GM12891 (cell line): ENCODE measurements at regions not wholly inside any gene's neighbourhood (a gene's known extent, or its start where the extent isn't known, plus 50 kb on each side); places are given as distances from the start of the nearest gene placed in this dataset.
"Not testable (repeated sequence)": the region's sequence is repeated elsewhere in the genome, so short reads cannot be mapped to it uniquely, and the experiment has no call there.

Source experiments
- POLR2A ChIP-seq: IDR thresholded peaks from 2 replicates; pipeline ENCODE4 v1.6.1; 2011; ENCODE audit warnings: low read depth, low read length, control low read depth
- POLR2AphosphoS5 ChIP-seq: IDR thresholded peaks from 2 replicates; pipeline ENCODE4 v1.6.1; 2011; ENCODE audit warnings: low read depth, low read length, control low read depth
- POU2F2 ChIP-seq: IDR thresholded peaks from 2 replicates; pipeline ENCODE4 v1.6.1; 2011; ENCODE audit warnings: low read depth, mild to moderate bottlenecking, control low read depth, low read length, moderate library complexity
- SPI1 ChIP-seq: IDR thresholded peaks from 2 replicates; pipeline ENCODE4 v1.6.1; 2011; ENCODE audit warnings: low read depth, low read length, control low read depth
- TAF1 ChIP-seq: IDR thresholded peaks from 2 replicates; pipeline ENCODE4 v1.6.1; 2011; ENCODE audit warnings: low read depth, low read length, control low read depth

DNA sequence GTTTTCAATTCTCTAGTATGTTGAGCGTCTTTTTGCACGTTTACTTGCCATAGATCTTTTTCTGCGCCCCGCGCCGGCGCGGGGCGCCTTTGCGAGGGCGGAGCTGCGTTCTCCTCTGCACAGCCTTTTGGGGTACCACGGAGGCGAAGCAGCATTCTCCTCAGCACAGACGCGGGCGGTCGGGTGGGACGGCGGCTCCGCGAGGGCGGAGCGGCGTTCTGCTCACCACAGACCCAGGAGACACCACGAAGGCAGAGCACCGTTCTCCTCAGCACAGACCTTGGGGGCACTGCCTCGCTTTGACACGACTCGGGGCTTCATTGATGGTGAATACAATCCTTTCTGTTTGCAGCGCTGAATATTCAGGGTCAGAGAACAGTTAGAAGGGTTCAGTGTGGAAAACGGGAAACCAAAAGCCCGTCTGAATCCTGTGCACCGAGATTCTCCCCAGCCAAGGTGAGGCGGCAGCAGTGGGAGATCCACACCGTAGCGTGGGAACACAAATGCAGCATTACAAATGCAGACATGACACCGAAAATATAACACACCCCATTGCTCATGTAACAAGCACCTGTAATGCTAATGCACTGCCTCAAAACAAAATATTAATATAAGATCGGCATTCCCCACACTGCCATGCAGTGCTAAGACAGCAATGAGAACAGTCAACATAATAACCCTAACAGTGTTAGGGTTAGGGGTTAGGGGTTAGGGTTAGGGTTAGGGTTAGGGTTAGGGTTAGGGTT lies 190.7 kb upstream of the VIPR2 start:
- not testable (repeated sequence) for TF ChIP-seq POLR2A, TAF1, POLR2AphosphoS5, POU2F2, SPI1
